Keratinocyte (primary cell): ENCODE measurements at regions not wholly inside any gene's neighbourhood (a gene's known extent, or its start where the extent isn't known, plus 50 kb on each side); places are given as distances from the start of the nearest gene placed in this dataset.
"Not testable (repeated sequence)": the region's sequence is repeated elsewhere in the genome, so short reads cannot be mapped to it uniquely, and the experiment has no call there.

Experiments used
- DNase-seq: peaks from one replicate; pipeline ENCODE4 v3.0.0-alpha.2; 2011; ENCODE audit warnings: low read depth, missing footprints, low spot score
- FAIRE-seq: peaks from 2 replicates; lab custom pipeline; 2011; peaks lifted over from hg19 to GRCh38; lab: Jason Lieb, UNC
- H2AFZ ChIP-seq: 2 replicates; pipeline ENCODE4 v1.6.0; 2012; ENCODE audit warnings: low read length, control low read depth, inconsistent platforms; ENCODE audit not compliant: control insufficient read depth
- H3K27ac ChIP-seq: 2 replicates; pipeline ENCODE4 v1.5.1; 2011; ENCODE audit warnings: low read length; ENCODE audit not compliant: control insufficient read depth, insufficient read depth
- H3K27me3 ChIP-seq: 3 replicates; pipeline ENCODE4 v1.6.0; 2011; ENCODE audit warnings: low read length; ENCODE audit not compliant: control insufficient read depth, insufficient read depth; ENCODE audit errors: extremely low read depth
- H3K36me3 ChIP-seq, 2 experiments: 2 replicates in 1 of 2; 3 replicates in 1 of 2; pipeline ENCODE4 v1.5.1; 2011; ENCODE audit warnings: low read length in 2 of 2, mild to moderate bottlenecking in 1 of 2; ENCODE audit not compliant: control insufficient read depth in 2 of 2, insufficient read depth in 2 of 2; ENCODE audit errors: extremely low read depth in 1 of 2
- H3K4me1 ChIP-seq: 3 replicates; pipeline ENCODE4 v1.5.1; 2011; ENCODE audit warnings: low read length; ENCODE audit not compliant: control insufficient read depth, insufficient read depth; ENCODE audit errors: extremely low read depth
- H3K4me2 ChIP-seq: 3 replicates; pipeline ENCODE4 v1.6.0; 2011; ENCODE audit warnings: low read depth, low read length; ENCODE audit not compliant: control insufficient read depth, insufficient read depth; ENCODE audit errors: extremely low read depth
- H3K4me3 ChIP-seq, 3 experiments: fragments of 200-600 bp in 1 of 3; sonication (generic) in 1 of 3; 2 replicates in 2 of 3; 3 replicates in 1 of 3; pipeline ENCODE4 v1.5.1; 2011 to 2016; ENCODE audit warnings: low read length in 3 of 3, mild to moderate bottlenecking in 3 of 3, control low read depth in 2 of 3, inconsistent platforms in 1 of 3, low read depth in 1 of 3, mixed read lengths in 1 of 3, mixed run types in 1 of 3, moderate library complexity in 1 of 3; ENCODE audit not compliant: control insufficient read depth in 2 of 3, insufficient read depth in 2 of 3; ENCODE audit errors: extremely low read depth in 1 of 3
- H3K79me2 ChIP-seq: 2 replicates; pipeline ENCODE4 v1.6.0; 2012; ENCODE audit warnings: low read length; ENCODE audit not compliant: control insufficient read depth, insufficient read depth
- H3K9ac ChIP-seq: 3 replicates; pipeline ENCODE4 v1.6.0; 2011; ENCODE audit warnings: low read length; ENCODE audit not compliant: control insufficient read depth, insufficient read depth; ENCODE audit errors: extremely low read depth
- H3K9me1 ChIP-seq: 3 replicates; pipeline ENCODE4 v1.6.0; 2011; ENCODE audit warnings: low read length; ENCODE audit not compliant: control insufficient read depth, insufficient read depth; ENCODE audit errors: extremely low read depth
- H3K9me3 ChIP-seq: 2 replicates; pipeline ENCODE4 v1.5.1; 2012; ENCODE audit warnings: low read depth, low read length; ENCODE audit not compliant: control insufficient read depth
- H4K20me1 ChIP-seq: 3 replicates; pipeline ENCODE4 v1.6.0; 2011; ENCODE audit warnings: low read length; ENCODE audit not compliant: control insufficient read depth, insufficient read depth; ENCODE audit errors: extremely low read depth
- CTCF ChIP-seq, 3 experiments: IDR thresholded peaks in 1 of 3; conservative IDR thresholded peaks in 1 of 3; optimal IDR thresholded peaks in 1 of 3; 2 replicates in 2 of 3; 3 replicates in 1 of 3; pipeline versions ENCODE3 to v1.5.1; 2011; ENCODE audit warnings: low read length in 3 of 3, mild to moderate bottlenecking in 3 of 3, moderate library complexity in 2 of 3, control low read depth in 1 of 3, inconsistent platforms in 1 of 3; ENCODE audit not compliant: insufficient read depth in 2 of 3; ENCODE audit errors: extremely low read depth in 1 of 3
- EZH2 ChIP-seq: IDR thresholded peaks from one replicate; pipeline ENCODE4 v1.6.1; 2012; ENCODE audit warnings: inconsistent platforms, mild to moderate bottlenecking, low read length, moderate library complexity
- dilution Hi-C: fragments of 300-500 bp; cut with MboI; formaldehyde crosslinking; loops from one replicate; pipeline ENCODE4 v1.7.0; 2020; ENCODE audit warnings: low sequenced_read_pairs; ENCODE audit not compliant: extremely low pct_ligation_motif_present

- Histone ChIP-seq H3K9ac (no peak overlapping the region), H3K27ac (no peak overlapping the region), H4K20me1 (no peaks in the 10 kb centered on the region), H3K27me3 (no peaks in the 10 kb centered on the region), H3K9me3 (peaks cover 7% of the 10 kb centered on the region), H3K4me3 (no peak overlapping the region), H3K4me2 (no peak overlapping the region), H2AFZ (no peak overlapping the region), H3K9me1 (no peaks in the 10 kb centered on the region), H3K36me3 (no peaks in the 10 kb centered on the region), H3K4me1 (no peaks in the 10 kb centered on the region), H3K79me2 (no peaks in the 10 kb centered on the region)
- TF ChIP-seq CTCF (optimal IDR thresholded peaks at IDR 0.05 in 1 of 3, IDR thresholded peaks at IDR 0.05 in 1 of 3, conservative IDR thresholded peaks at IDR 0.05 in 1 of 3; ENCODE audit: extremely low read depth in 1 of 3, insufficient read depth in 2 of 3, low read length in 3 of 3): no peak
- no peak for TF ChIP-seq EZH2
- no peak for DNase-seq
- no peak for FAIRE-seq
- dilution Hi-C loops: no loop called here
These were observed 384.4 kb upstream of the CAMK1G start for GRCh38 chr1:209198961-209199750.

- TF ChIP-seq EZH2 (no peak), CTCF (optimal IDR thresholded peaks at IDR 0.05 in 1 of 3, IDR thresholded peaks at IDR 0.05 in 1 of 3, conservative IDR thresholded peaks at IDR 0.05 in 1 of 3; ENCODE audit: extremely low read depth in 1 of 3, insufficient read depth in 2 of 3, low read length in 3 of 3) (peak in 1 of 3 experiments; percentile 8)
These were observed 383.7 kb upstream of the CAMK1G start for GRCh38 chr1:209199822-209200221.

GRCh38 chr1:209202321-209202720 lies 381.2 kb upstream of the CAMK1G start:
- H3K27ac ChIP-seq, H3K9me3 ChIP-seq, H3K79me2 ChIP-seq, H3K9me1 ChIP-seq, H3K4me1 ChIP-seq, H4K20me1 ChIP-seq, H3K4me2 ChIP-seq, H3K4me3 ChIP-seq, H3K36me3 ChIP-seq, FAIRE-seq, dilution Hi-C loops, DNase-seq, H3K27me3 ChIP-seq, H3K9ac ChIP-seq, H2AFZ ChIP-seq: not testable (repeated sequence)

More at GRCh38 chr1:209199822-209200221, 383.7 kb upstream of the CAMK1G start:
- Histone ChIP-seq H4K20me1 (no peaks in the 10 kb centered on the region), H3K4me1 (no peaks in the 10 kb centered on the region), H3K27me3 (no peaks in the 10 kb centered on the region), H3K79me2 (no peaks in the 10 kb centered on the region), H3K36me3 (no peaks in the 10 kb centered on the region), H3K9me3 (peaks cover 7% of the 10 kb centered on the region), H3K9ac (no peak overlapping the region), H3K4me2 (no peak overlapping the region), H3K27ac (no peak overlapping the region), H3K4me3 (no peak overlapping the region), H2AFZ (no peak overlapping the region), H3K9me1 (no peaks in the 10 kb centered on the region)
- DNase-seq: no peak
- dilution Hi-C loops: no loop called here
- no peak for FAIRE-seq
